K562 (cell line): ENCODE measurements at regions not wholly inside any gene's neighbourhood (a gene's known extent, or its start where the extent isn't known, plus 50 kb on each side); places are given as distances from the start of the nearest gene placed in this dataset.

ENCODE experiments used
- ATAC-seq: fragments of 200-7000 bp; cut with Tn5 transposase; 3 replicates; pipeline ENCODE4 v1.9.1; 2020; ENCODE audit warnings: moderate library complexity
- BruUV-seq: library from RNA; stranded (reverse); fragments of 400-500 nt; replicated peaks from 2 replicates; lab custom pipeline; 2021; lab: Mats Ljungman, UMichigan
- CTCF ChIA-PET: fragments of 300-600 bp; formaldehyde crosslinking; extraction: SDS; loops from one replicate; lab custom pipeline; 2021; ENCODE audit warnings: low intra/inter-chr PET ratio; lab: Yijun Ruan, JAX
- POLR2A ChIA-PET: fragments of 300-600, 350-650 bp; sonication (Branson Sonifier 250); formaldehyde crosslinking; extraction: SDS; loops from one replicate; lab custom pipeline; 2021; ENCODE audit warnings: antibody characterized with exemption, inconsistent platforms; lab: Yijun Ruan, JAX
- DNase-seq, 4 experiments: peaks; one replicate each; pipeline versions ENCODE4 v3.0.0 to v3.0.0-alpha.2; 2011 to 2018; ENCODE audit warnings: low spot score in 3 of 4, mixed read lengths in 3 of 4; ENCODE audit errors: extremely low read depth in 1 of 4
- FAIRE-seq: peaks from 2 replicates; lab custom pipeline; 2011; peaks lifted over from hg19 to GRCh38; lab: Jason Lieb, UNC
- H2AFZ ChIP-seq: 2 replicates; pipeline ENCODE4 v1.6.0; 2011; ENCODE audit warnings: low read depth, low read length, control low read depth, inconsistent platforms
- H3K27ac ChIP-seq: fragments of 200-600 bp; 3 replicates; pipeline ENCODE4 v1.8.0; 2011; ENCODE audit warnings: low read depth, mild to moderate bottlenecking, control low read depth, inconsistent platforms, low read length, moderate library complexity, mixed read lengths; ENCODE audit errors: extremely low read depth
- H3K27me3 ChIP-seq, 2 experiments: fragments of 300-600 bp in 1 of 2; 2 replicates in 1 of 2; 3 replicates in 1 of 2; pipeline versions ENCODE4 v1.6.0 to v1.8.0; 2011; ENCODE audit warnings: inconsistent platforms in 2 of 2, low read length in 2 of 2, mild to moderate bottlenecking in 1 of 2, mixed read lengths in 1 of 2, moderate library complexity in 1 of 2; ENCODE audit not compliant: control insufficient read depth in 2 of 2, insufficient read depth in 2 of 2
- H3K36me3 ChIP-seq: fragments of 300-600 bp; 3 replicates; pipeline ENCODE4 v1.8.0; 2011; ENCODE audit warnings: mild to moderate bottlenecking, low read length, inconsistent platforms; ENCODE audit not compliant: control insufficient read depth, insufficient read depth
- H3K4me1 ChIP-seq, 2 experiments: fragments of 200-600 bp in 1 of 2; replicated peaks in 1 of 2; 2 replicates in 1 of 2; 3 replicates in 1 of 2; pipeline versions ENCODE4 v1.5.1 to v1.8.0; 2011; ENCODE audit warnings: inconsistent platforms in 2 of 2, low read length in 2 of 2, mild to moderate bottlenecking in 1 of 2, mixed read lengths in 1 of 2, moderate library complexity in 1 of 2; ENCODE audit not compliant: control insufficient read depth in 2 of 2, insufficient read depth in 2 of 2
- H3K4me2 ChIP-seq: 2 replicates; pipeline ENCODE4 v1.6.1; 2011; ENCODE audit warnings: low read length, control low read depth, inconsistent platforms, mixed read lengths; ENCODE audit not compliant: insufficient read depth
- H3K4me3 ChIP-seq: fragments of 200-600 bp; sonication (generic), shearing (Covaris generic); 2 replicates; pipeline ENCODE4 v1.5.1; 2016; ENCODE audit warnings: control low read depth, inconsistent platforms
- H3K79me2 ChIP-seq: fragments of 200-600 bp; 3 replicates; pipeline ENCODE4 v1.8.0; 2011; ENCODE audit warnings: low read length, inconsistent platforms; ENCODE audit not compliant: control insufficient read depth, insufficient read depth
- H3K9ac ChIP-seq, 2 experiments: 2 replicates each; pipeline versions ENCODE4 v1.6.0 to v1.6.1; 2011; ENCODE audit warnings: low read depth in 2 of 2, low read length in 2 of 2, control low read depth in 1 of 2, inconsistent platforms in 1 of 2, mild to moderate bottlenecking in 1 of 2, mixed read lengths in 1 of 2; ENCODE audit not compliant: insufficient read depth in 1 of 2
- H3K9me1 ChIP-seq: one replicate; pipeline ENCODE4 v1.6.0; 2011; ENCODE audit warnings: inconsistent platforms, mild to moderate bottlenecking, low read length, moderate library complexity; ENCODE audit not compliant: control insufficient read depth, insufficient read depth
- H3K9me3 ChIP-seq: replicated peaks from 2 replicates; pipeline ENCODE4 v1.5.1; 2011; ENCODE audit warnings: low read depth, low read length, inconsistent platforms; ENCODE audit not compliant: control insufficient read depth, insufficient read depth
- H4K20me1 ChIP-seq: replicated peaks from 2 replicates; pipeline ENCODE4 v1.6.1; 2011; ENCODE audit warnings: low read length, inconsistent platforms, mixed read lengths; ENCODE audit not compliant: control insufficient read depth, insufficient read depth
- BRF1 ChIP-seq: IDR thresholded peaks from 3 replicates; pipeline ENCODE4 v1.6.1; 2011; ENCODE audit warnings: borderline replicate concordance, mild to moderate bottlenecking; ENCODE audit not compliant: insufficient read length; ENCODE audit errors: extremely low read depth
- CHD1 ChIP-seq: fragments of 200-600 bp; sonication (generic); IDR thresholded peaks from one replicate; pipeline ENCODE4 v1.6.1; 2012; ENCODE audit warnings: mild to moderate bottlenecking, moderate library complexity, low read length, inconsistent platforms
- FOXJ2 ChIP-seq: fragments of 200-800 bp; sonication (Bioruptor generic); IDR thresholded peaks from 2 replicates; pipeline ENCODE4 v1.6.1; 2016; ENCODE audit warnings: missing genetic modification characterization, missing compliant biosample characterization
- HDAC6 ChIP-seq: IDR thresholded peaks from 2 replicates; pipeline ENCODE4 v1.6.1; 2012; ENCODE audit warnings: low read depth, mild to moderate bottlenecking, control low read depth, inconsistent platforms, low read length, moderate library complexity
- KLF16 ChIP-seq: IDR thresholded peaks from 2 replicates; pipeline ENCODE4 v1.6.1; 2016; ENCODE audit warnings: antibody characterized with exemption
- MXI1 ChIP-seq: IDR thresholded peaks from 2 replicates; pipeline ENCODE4 v1.6.1; 2011; ENCODE audit warnings: low read depth, mild to moderate bottlenecking, improper control_type of control experiment, low read length
- NRF1 ChIP-seq, 2 experiments: fragments of 450-650 bp; IDR thresholded peaks in 1 of 2; conservative IDR thresholded peaks in 1 of 2; 2 replicates each; pipeline ENCODE4 v1.6.1; 2014; ENCODE audit warnings: mild to moderate bottlenecking in 2 of 2
- PURB ChIP-seq: sonication (generic); formaldehyde crosslinking; IDR thresholded peaks from 2 replicates; pipeline ENCODE4 v1.9.0; 2021; ENCODE audit warnings: low read depth, mild to moderate bottlenecking, missing genetic modification reagents
- ZNF274 ChIP-seq: IDR thresholded peaks from 2 replicates; pipeline ENCODE4 v1.6.1; 2011; ENCODE audit warnings: low read depth, mild to moderate bottlenecking, low read length, moderate library complexity, borderline replicate concordance
- ZNF77 ChIP-seq: fragments of 250-450 bp; sonication (Bioruptor Pico); IDR thresholded peaks from 2 replicates; pipeline ENCODE4 v1.5.0; 2020
- WGBS: fragments of 100-300 bp; shearing (Covaris generic); methylation state at CpG from one replicate; pipeline ENCODE4 v1.1.6; 2016; ENCODE audit warnings: low coverage, mixed read lengths; ENCODE audit not compliant: insufficient coverage; ENCODE audit errors: missing lambda C conversion rate; 5-methylcytosine and 5-hydroxymethylcytosine counted together
- in situ Hi-C: fragments of 300-500 bp; cut with MboI; formaldehyde crosslinking; loops from 4 replicates; pipeline ENCODE4 v1.15.0; 2018; ENCODE audit warnings: inconsistent platforms, mixed read lengths
- intact Hi-C: fragments of 100-400 bp; cut with micrococcal nuclease; formaldehyde crosslinking; loops from 2 replicates; pipeline ENCODE4 v1.14.2; 2022
- TF ChIP-seq, protein P1 (sequence below): fragments of 250-450 bp; sonication (Bioruptor Pico); IDR thresholded peaks from 2 replicates; pipeline ENCODE4 v1.5.0; 2020; ENCODE audit warnings: mild to moderate bottlenecking, borderline replicate concordance
- TF ChIP-seq, protein P2 (sequence below), 2 experiments: fragments of 450-650 bp in 1 of 2; IDR thresholded peaks; 2 replicates each; pipeline ENCODE4 v1.6.1; 2011 to 2017; ENCODE audit warnings: low read depth in 2 of 2, antibody characterized with exemption in 1 of 2, borderline replicate concordance in 1 of 2, low read length in 1 of 2, mild to moderate bottlenecking in 1 of 2, mixed read lengths in 1 of 2; ENCODE audit not compliant: control insufficient read depth in 1 of 2
- TF ChIP-seq, protein P3 (sequence below): fragments of 250-450 bp; sonication (Bioruptor Pico); IDR thresholded peaks from 2 replicates; pipeline ENCODE4 v1.4.0; 2020

DNA sequence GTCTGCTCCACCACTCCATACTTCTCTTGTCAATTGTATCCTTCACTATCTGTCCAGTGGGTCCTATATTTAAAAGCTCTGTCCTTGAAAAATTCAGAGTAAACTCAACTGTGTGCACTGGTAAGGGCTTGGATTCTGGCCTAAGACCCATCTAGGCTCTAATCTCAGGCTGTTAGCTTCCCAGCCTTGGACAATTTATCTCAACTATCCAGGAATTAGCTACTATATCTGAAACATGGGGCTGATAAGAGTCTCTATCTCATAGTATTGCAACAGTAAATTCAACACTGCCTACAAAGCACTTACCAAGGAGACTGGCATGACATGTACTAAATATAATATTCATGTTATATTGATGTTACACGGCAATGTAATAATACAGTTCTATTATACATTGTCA, 303.4 kb downstream of the XPNPEP1 start:
- DNase-seq (no peak), FAIRE-seq (no peak), ATAC-seq (no peak)
- in situ Hi-C loops: no loop called here
- Histone ChIP-seq H2AFZ (no peak overlapping the region), H3K4me1 (no peaks in the 10 kb centered on the region), H3K36me3 (no peaks in the 10 kb centered on the region), H3K9me1 (no peaks in the 10 kb centered on the region), H3K27me3 (no peaks in the 10 kb centered on the region), H4K20me1 (no peaks in the 10 kb centered on the region), H3K27ac (no peak overlapping the region), H3K9ac (no peak overlapping the region), H3K4me2 (no peak overlapping the region), H3K79me2 (no peaks in the 10 kb centered on the region), H3K4me3 (no peak overlapping the region), H3K9me3 (no peaks in the 10 kb centered on the region)
- 0% methylated on average over 1 of the region's 1 CpG for WGBS
- ChIA-PET POLR2A (interaction anchor here (0.7 kb wide), 1 partner anchor 381 kb away, joined by 5 read pairs; no protein-coding TSS in a partner anchor), CTCF (no interaction called here)
- TF ChIP-seq, protein P1, sequence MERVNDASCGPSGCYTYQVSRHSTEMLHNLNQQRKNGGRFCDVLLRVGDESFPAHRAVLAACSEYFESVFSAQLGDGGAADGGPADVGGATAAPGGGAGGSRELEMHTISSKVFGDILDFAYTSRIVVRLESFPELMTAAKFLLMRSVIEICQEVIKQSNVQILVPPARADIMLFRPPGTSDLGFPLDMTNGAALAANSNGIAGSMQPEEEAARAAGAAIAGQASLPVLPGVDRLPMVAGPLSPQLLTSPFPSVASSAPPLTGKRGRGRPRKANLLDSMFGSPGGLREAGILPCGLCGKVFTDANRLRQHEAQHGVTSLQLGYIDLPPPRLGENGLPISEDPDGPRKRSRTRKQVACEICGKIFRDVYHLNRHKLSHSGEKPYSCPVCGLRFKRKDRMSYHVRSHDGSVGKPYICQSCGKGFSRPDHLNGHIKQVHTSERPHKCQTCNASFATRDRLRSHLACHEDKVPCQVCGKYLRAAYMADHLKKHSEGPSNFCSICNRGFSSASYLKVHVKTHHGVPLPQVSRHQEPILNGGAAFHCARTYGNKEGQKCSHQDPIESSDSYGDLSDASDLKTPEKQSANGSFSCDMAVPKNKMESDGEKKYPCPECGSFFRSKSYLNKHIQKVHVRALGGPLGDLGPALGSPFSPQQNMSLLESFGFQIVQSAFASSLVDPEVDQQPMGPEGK: no peak
- TF ChIP-seq CHD1: no peak
- no peak for TF ChIP-seq NRF1 (conservative IDR thresholded peaks at IDR 0.05 in 1 of 2, IDR thresholded peaks at IDR 0.05 in 1 of 2)
- TF ChIP-seq, protein P2, sequence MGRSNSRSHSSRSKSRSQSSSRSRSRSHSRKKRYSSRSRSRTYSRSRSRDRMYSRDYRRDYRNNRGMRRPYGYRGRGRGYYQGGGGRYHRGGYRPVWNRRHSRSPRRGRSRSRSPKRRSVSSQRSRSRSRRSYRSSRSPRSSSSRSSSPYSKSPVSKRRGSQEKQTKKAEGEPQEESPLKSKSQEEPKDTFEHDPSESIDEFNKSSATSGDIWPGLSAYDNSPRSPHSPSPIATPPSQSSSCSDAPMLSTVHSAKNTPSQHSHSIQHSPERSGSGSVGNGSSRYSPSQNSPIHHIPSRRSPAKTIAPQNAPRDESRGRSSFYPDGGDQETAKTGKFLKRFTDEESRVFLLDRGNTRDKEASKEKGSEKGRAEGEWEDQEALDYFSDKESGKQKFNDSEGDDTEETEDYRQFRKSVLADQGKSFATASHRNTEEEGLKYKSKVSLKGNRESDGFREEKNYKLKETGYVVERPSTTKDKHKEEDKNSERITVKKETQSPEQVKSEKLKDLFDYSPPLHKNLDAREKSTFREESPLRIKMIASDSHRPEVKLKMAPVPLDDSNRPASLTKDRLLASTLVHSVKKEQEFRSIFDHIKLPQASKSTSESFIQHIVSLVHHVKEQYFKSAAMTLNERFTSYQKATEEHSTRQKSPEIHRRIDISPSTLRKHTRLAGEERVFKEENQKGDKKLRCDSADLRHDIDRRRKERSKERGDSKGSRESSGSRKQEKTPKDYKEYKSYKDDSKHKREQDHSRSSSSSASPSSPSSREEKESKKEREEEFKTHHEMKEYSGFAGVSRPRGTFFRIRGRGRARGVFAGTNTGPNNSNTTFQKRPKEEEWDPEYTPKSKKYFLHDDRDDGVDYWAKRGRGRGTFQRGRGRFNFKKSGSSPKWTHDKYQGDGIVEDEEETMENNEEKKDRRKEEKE (IDR thresholded peaks at IDR 0.05; ENCODE audit: borderline replicate concordance in 1 of 2, control insufficient read depth in 1 of 2, low read depth in 2 of 2, low read length in 1 of 2): no peak
- no peak for TF ChIP-seq ZNF77 (CRISPR knock-in tag)
- TF ChIP-seq BRF1: no peak
- no peak for TF ChIP-seq ZNF274
- TF ChIP-seq KLF16: no peak
- TF ChIP-seq HDAC6: no peak
- TF ChIP-seq FOXJ2 (tag): no peak
- no peak for TF ChIP-seq MXI1
- TF ChIP-seq PURB (CRISPR knock-in tag): no peak
- TF ChIP-seq, protein P3, sequence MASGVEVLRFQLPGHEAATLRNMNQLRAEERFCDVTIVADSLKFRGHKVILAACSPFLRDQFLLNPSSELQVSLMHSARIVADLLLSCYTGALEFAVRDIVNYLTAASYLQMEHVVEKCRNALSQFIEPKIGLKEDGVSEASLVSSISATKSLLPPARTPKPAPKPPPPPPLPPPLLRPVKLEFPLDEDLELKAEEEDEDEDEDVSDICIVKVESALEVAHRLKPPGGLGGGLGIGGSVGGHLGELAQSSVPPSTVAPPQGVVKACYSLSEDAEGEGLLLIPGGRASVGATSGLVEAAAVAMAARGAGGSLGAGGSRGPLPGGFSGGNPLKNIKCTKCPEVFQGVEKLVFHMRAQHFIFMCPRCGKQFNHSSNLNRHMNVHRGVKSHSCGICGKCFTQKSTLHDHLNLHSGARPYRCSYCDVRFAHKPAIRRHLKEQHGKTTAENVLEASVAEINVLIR: no peak
- BruUV-seq: no TSS peak
- intact Hi-C loops: no loop called here
